DOHH2 (cell line): ENCODE measurements at regions not wholly inside any gene's neighbourhood (a gene's known extent, or its start where the extent isn't known, plus 50 kb on each side); places are given as distances from the start of the nearest gene placed in this dataset.

Experiments
- H3F3A ChIP-seq: fragments of 200-600 bp; sonication (generic), shearing (Covaris generic); 2 replicates; pipeline ENCODE4 v1.6.0; 2016; ENCODE audit warnings: antibody characterized with exemption, mild to moderate bottlenecking; ENCODE audit not compliant: control insufficient read depth, insufficient read depth
- H3K27ac ChIP-seq: fragments of 200-600 bp; sonication (generic); 2 replicates; pipeline ENCODE4 v1.5.1; 2014; ENCODE audit warnings: low read depth, mild to moderate bottlenecking, low read length, moderate library complexity
- H3K27me3 ChIP-seq: fragments of 200-600 bp; sonication (generic); 2 replicates; pipeline ENCODE4 v1.6.1; 2014; ENCODE audit warnings: mild to moderate bottlenecking, low read length, mixed read lengths; ENCODE audit not compliant: control insufficient read depth
- H3K36me3 ChIP-seq: fragments of 200-600 bp; sonication (generic); 2 replicates; pipeline ENCODE4 v1.6.1; 2014; ENCODE audit warnings: mild to moderate bottlenecking, low read length, moderate library complexity, mixed read lengths; ENCODE audit not compliant: control insufficient read depth
- H3K4me1 ChIP-seq: fragments of 200-600 bp; sonication (generic); 2 replicates; pipeline ENCODE4 v1.6.1; 2014; ENCODE audit warnings: mild to moderate bottlenecking, low read length, mixed read lengths; ENCODE audit not compliant: control insufficient read depth
- H3K4me2 ChIP-seq: fragments of 200-600 bp; sonication (generic); 2 replicates; pipeline ENCODE4 v1.6.0; 2014; ENCODE audit warnings: mild to moderate bottlenecking, low read length, moderate library complexity
- H3K4me3 ChIP-seq: fragments of 200-600 bp; sonication (generic); 2 replicates; pipeline ENCODE4 v1.5.1; 2014; ENCODE audit warnings: mild to moderate bottlenecking, low read length, mixed read lengths
- H3K79me2 ChIP-seq: fragments of 200-600 bp; sonication (generic); 2 replicates; pipeline ENCODE4 v1.6.1; 2014; ENCODE audit warnings: mild to moderate bottlenecking, low read length, mixed read lengths; ENCODE audit not compliant: control insufficient read depth
- H3K9me2 ChIP-seq: fragments of 200-600 bp; sonication (generic); replicated peaks from 2 replicates; pipeline ENCODE4 v1.6.1; 2014; ENCODE audit warnings: mild to moderate bottlenecking, low read length, mixed read lengths; ENCODE audit not compliant: control insufficient read depth
- H3K9me3 ChIP-seq: fragments of 200-600 bp; sonication (generic); 2 replicates; pipeline ENCODE4 v1.6.1; 2014; ENCODE audit warnings: antibody characterized with exemption, low read length, mixed read lengths; ENCODE audit not compliant: control insufficient read depth, insufficient read depth
- H4K20me1 ChIP-seq: fragments of 200-600 bp; sonication (generic); 2 replicates; pipeline ENCODE4 v1.6.0; 2014; ENCODE audit warnings: low read depth, mild to moderate bottlenecking, antibody characterized with exemption, low read length, moderate library complexity; ENCODE audit not compliant: control insufficient read depth, insufficient read depth
- EZH2phosphoT487 ChIP-seq: fragments of 200-600 bp; sonication (generic); IDR thresholded peaks from 2 replicates; pipeline ENCODE4 v1.6.1; 2017; ENCODE audit warnings: borderline replicate concordance, mild to moderate bottlenecking, antibody characterized with exemption, low read length, moderate library complexity, mixed read lengths
- TF ChIP-seq, protein P1 (sequence below): fragments of 200-600 bp; sonication (generic); IDR thresholded peaks from one replicate; pipeline ENCODE4 v1.5.1; 2014; ENCODE audit warnings: antibody characterized with exemption, mild to moderate bottlenecking, low read depth, low read length; ENCODE audit not compliant: poor library complexity, severe bottlenecking

DNA sequence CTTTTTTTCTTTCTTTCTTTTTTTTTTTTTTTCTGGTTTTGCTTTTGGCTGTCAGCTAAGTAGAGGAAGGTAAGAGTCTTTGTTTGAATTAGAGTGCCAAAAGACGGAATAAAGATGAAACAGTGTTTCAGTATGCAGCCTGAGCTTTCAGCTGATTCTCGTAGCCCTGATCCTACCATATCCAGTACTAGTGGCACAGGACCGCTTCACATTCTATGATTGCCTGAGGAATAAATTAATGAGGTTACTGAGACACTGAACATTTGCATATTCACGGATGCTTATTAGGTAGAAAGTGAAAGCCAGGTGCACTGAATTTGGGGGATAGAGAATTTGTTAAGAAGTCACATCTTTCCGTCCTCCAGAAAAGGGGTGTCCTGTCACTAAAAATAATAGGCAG lies 421.5 kb upstream of the POU3F3 start:
- no peak overlapping the region for H3K27ac ChIP-seq
- H3K79me2 ChIP-seq = peaks cover 11% of the 10 kb centered on the region
- peaks cover 36% of the 10 kb centered on the region for H3K4me1 ChIP-seq
- H3K9me3 ChIP-seq = peaks cover 4% of the 10 kb centered on the region; the same call in 1 of the 2 replicates
- H4K20me1 ChIP-seq = no peaks in the 10 kb centered on the region
- H3K9me2 ChIP-seq = no peaks in the 10 kb centered on the region
- TF ChIP-seq, protein P1, sequence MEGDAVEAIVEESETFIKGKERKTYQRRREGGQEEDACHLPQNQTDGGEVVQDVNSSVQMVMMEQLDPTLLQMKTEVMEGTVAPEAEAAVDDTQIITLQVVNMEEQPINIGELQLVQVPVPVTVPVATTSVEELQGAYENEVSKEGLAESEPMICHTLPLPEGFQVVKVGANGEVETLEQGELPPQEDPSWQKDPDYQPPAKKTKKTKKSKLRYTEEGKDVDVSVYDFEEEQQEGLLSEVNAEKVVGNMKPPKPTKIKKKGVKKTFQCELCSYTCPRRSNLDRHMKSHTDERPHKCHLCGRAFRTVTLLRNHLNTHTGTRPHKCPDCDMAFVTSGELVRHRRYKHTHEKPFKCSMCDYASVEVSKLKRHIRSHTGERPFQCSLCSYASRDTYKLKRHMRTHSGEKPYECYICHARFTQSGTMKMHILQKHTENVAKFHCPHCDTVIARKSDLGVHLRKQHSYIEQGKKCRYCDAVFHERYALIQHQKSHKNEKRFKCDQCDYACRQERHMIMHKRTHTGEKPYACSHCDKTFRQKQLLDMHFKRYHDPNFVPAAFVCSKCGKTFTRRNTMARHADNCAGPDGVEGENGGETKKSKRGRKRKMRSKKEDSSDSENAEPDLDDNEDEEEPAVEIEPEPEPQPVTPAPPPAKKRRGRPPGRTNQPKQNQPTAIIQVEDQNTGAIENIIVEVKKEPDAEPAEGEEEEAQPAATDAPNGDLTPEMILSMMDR = no peak
- TF ChIP-seq EZH2phosphoT487 = no peak
- peaks cover 14% of the 10 kb centered on the region; the same call in 1 of the 2 replicates for H3K36me3 ChIP-seq
- H3K27me3 ChIP-seq = no peaks in the 10 kb centered on the region
- H3K4me2 ChIP-seq = peak overlapping the region; percentile 77
- peak overlapping the region; percentile 78 for H3K4me3 ChIP-seq
- no peaks in the 10 kb centered on the region; the same call in 1 of the 2 replicates for H3F3A ChIP-seq

DNA sequence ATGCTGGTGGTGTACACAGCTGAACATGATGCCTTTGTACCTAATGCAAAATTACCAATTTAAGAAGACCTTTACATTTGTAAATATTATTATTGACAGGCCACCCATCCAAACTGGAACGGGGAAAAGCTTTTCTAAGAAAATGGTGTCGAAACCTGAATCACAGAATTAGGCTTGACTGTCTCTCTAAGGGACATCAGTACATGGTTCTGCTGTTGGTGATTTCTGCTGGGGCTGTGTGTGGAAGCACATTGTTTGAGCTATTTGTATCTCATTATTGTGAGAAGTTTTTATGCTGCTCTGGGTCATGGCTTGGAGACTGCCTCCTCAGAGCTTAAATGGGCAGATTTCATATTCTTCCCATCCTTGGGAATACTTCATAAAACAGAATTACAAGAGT lies 420.9 kb upstream of the POU3F3 start:
- H4K20me1 ChIP-seq = no peaks in the 10 kb centered on the region
- H3K4me1 ChIP-seq = peaks cover 36% of the 10 kb centered on the region
- TF ChIP-seq, protein P1 = no peak
- TF ChIP-seq EZH2phosphoT487 = no peak
- H3K4me2 ChIP-seq = peak overlapping the region; percentile 77
- no peaks in the 10 kb centered on the region for H3K9me2 ChIP-seq
- peak overlapping the region; percentile 78 for H3K27ac ChIP-seq
- H3K36me3 ChIP-seq = peaks cover 14% of the 10 kb centered on the region; the same call in 1 of the 2 replicates
- H3F3A ChIP-seq = no peaks in the 10 kb centered on the region; the same call in 1 of the 2 replicates
- peaks cover 4% of the 10 kb centered on the region; the same call in 1 of the 2 replicates for H3K9me3 ChIP-seq
- H3K4me3 ChIP-seq = peak overlapping the region; percentile 78
- no peaks in the 10 kb centered on the region for H3K27me3 ChIP-seq
- H3K79me2 ChIP-seq = peaks cover 11% of the 10 kb centered on the region

DNA sequence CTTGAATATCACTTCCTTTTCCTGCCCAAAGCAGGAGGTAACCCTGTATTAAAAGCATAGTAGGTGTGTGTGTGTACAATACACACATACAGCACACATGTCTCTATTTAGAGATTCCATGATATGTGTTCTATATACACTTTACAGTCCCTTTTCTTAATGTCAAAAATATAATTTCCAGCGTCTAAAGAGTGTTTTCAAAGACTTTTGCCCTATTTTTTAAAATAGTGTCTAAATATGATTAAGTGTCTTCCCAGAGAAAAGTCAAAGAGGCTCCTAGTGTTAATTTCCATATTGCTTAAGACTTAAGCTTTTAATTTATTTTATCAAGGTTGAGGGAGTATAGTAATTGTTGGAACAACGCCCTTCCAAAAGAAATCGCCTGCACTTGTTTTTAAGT lies 420.3 kb upstream of the POU3F3 start:
- no peak for TF ChIP-seq EZH2phosphoT487
- TF ChIP-seq, protein P1 = no peak
- no peaks in the 10 kb centered on the region for H3K27me3 ChIP-seq

More for the DNA sequence above, 420.3 kb upstream of the POU3F3 start:
- no peaks in the 10 kb centered on the region for H4K20me1 ChIP-seq
- H3K36me3 ChIP-seq = peaks cover 14% of the 10 kb centered on the region; the same call in 1 of the 2 replicates
- H3K4me2 ChIP-seq = peak overlapping the region; percentile 77
- H3K9me2 ChIP-seq = no peaks in the 10 kb centered on the region
- no peaks in the 10 kb centered on the region; the same call in 1 of the 2 replicates for H3F3A ChIP-seq
- peak overlapping the region; percentile 78 for H3K4me3 ChIP-seq
- peak overlapping the region; percentile 78 for H3K27ac ChIP-seq
- H3K4me1 ChIP-seq = peaks cover 36% of the 10 kb centered on the region
- peaks cover 4% of the 10 kb centered on the region; the same call in 1 of the 2 replicates for H3K9me3 ChIP-seq
- peaks cover 11% of the 10 kb centered on the region for H3K79me2 ChIP-seq
